Transverse colon (tissue), 4 donors: ENCODE measurements at regions not wholly inside any gene's neighbourhood (a gene's known extent, or its start where the extent isn't known, plus 50 kb on each side); places are given as distances from the start of the nearest gene placed in this dataset.

Experiments
- DNase-seq: peaks from one replicate; pipeline ENCODE4 v3.0.0-alpha.2; 2019
- H3K27ac ChIP-seq, 4 donors: fragments of 200-600 bp; sonication (generic); 2 replicates each; pipeline ENCODE4 v1.5.1; 2016 to 2018; ENCODE audit warnings: inconsistent platforms in 4 of 4
- H3K27me3 ChIP-seq: fragments of 200-600 bp; sonication (generic); 2 replicates; pipeline ENCODE4 v1.5.1; 2017; ENCODE audit warnings: inconsistent platforms
- H3K36me3 ChIP-seq, 4 donors: fragments of 200-600 bp; sonication (generic); 2 replicates each; pipeline ENCODE4 v1.5.1; 2017 to 2019; ENCODE audit warnings: inconsistent platforms in 4 of 4
- H3K4me1 ChIP-seq, 4 donors: fragments of 200-600 bp; sonication (generic); 2 replicates each; pipeline ENCODE4 v1.5.1; 2017 to 2020; ENCODE audit warnings: inconsistent platforms in 4 of 4
- H3K4me3 ChIP-seq, 4 donors: fragments of 200-600 bp; sonication (generic); 1 replicate in 1 of 4; 2 replicates in 3 of 4; pipeline versions ENCODE4 v1.5.1 to v1.6.1; 2017 to 2019; ENCODE audit warnings: inconsistent platforms in 4 of 4
- H3K9me3 ChIP-seq, 2 donors: fragments of 200-600 bp; sonication (generic); 2 replicates each; pipeline ENCODE4 v1.5.1; 2017 to 2019; ENCODE audit warnings: inconsistent platforms in 2 of 2
- EP300 ChIP-seq: sonication (generic); formaldehyde crosslinking; IDR thresholded peaks from one replicate; pipeline ENCODE4 v1.6.1; 2017; ENCODE audit warnings: antibody characterized with exemption, low read depth
- POLR2A ChIP-seq: fragments of 450-650 bp; IDR thresholded peaks from one replicate; pipeline ENCODE4 v1.6.1; 2016; ENCODE audit warnings: antibody characterized with exemption, mild to moderate bottlenecking, moderate library complexity
- POLR2AphosphoS5 ChIP-seq, 3 donors: sonication (generic); formaldehyde crosslinking; IDR thresholded peaks; one replicate each; pipeline ENCODE4 v1.6.1; 2016; ENCODE audit warnings: antibody characterized with exemption in 3 of 3
- WGBS, 2 donors: methylation state at CpG; one replicate each; pipeline ENCODE4 v1.1.5; 2018; ENCODE audit warnings: low coverage in 1 of 2; 5-methylcytosine and 5-hydroxymethylcytosine counted together
- in situ Hi-C, 4 donors: fragments of 200-750 bp; cut with MboI; loops; one replicate each; pipeline versions ENCODE4 v1.15.0 to v1.15.1; 2017; ENCODE audit warnings: low sequenced_read_pairs in 3 of 4, low pct_ligation_motif_present in 1 of 4, low pct_unique_long_range_greater_than_20kb in 1 of 4
- intact Hi-C: fragments of 100-400 bp; cut with DNase I; formaldehyde crosslinking; loops from one replicate; pipeline ENCODE4 v1.15.1; 2023; ENCODE audit warnings: low total_unique reads
- TF ChIP-seq, protein P1 (sequence below), 5 experiments: fragments of 200-600 bp in 3 of 5; fragments of 450-650 bp in 2 of 5; sonication (generic) in 3 of 5; IDR thresholded peaks; 1 replicate in 2 of 5; 2 replicates in 3 of 5; pipeline ENCODE4 v1.5.1; 2016 to 2017; ENCODE audit warnings: antibody characterized with exemption in 5 of 5, inconsistent platforms in 3 of 5, mild to moderate bottlenecking in 2 of 5, moderate library complexity in 1 of 5

DNA sequence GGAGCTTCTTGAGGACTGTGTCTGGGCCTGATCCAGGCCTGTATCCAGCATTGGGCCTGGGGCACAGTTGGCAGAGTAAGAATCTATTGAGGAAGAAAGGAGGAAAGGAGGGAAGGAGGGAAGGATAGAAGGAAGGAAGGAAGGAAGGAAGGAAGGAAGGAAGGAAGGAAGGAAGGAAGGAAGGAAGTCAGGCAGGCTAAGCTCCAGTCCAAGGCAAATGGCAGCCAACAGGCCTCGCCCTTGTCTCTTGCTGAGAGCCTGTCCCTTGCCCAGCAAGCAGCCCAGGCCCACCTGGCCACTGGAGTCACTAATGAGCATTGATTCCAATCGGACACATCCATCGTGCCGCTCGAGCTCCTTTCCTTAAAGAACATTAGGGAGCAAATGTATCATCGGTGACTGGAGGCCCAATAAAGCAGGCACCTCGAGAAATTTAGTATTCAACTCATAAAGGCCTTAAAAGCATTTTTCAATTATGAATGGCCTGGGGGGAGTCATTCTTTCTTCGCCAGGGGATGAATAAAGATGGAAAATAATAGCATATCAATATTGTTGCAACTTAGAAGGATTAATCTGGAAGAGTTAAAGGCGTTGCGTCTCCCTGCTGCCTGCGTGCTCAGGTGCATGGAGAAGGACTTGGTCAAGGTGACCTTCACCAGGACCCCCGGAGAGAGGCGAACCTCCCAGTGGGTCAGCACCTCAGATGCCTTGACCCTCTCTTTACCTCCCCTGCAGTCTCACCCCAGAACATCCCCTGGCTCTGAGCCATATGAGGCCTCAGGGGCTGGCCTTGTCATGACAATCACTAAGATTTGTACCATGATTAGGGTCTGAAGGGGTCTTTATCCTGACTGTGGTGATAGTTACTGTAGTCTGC, 144.5 kb upstream of the RUNX3 start:
- no peak for DNase-seq

DNA sequence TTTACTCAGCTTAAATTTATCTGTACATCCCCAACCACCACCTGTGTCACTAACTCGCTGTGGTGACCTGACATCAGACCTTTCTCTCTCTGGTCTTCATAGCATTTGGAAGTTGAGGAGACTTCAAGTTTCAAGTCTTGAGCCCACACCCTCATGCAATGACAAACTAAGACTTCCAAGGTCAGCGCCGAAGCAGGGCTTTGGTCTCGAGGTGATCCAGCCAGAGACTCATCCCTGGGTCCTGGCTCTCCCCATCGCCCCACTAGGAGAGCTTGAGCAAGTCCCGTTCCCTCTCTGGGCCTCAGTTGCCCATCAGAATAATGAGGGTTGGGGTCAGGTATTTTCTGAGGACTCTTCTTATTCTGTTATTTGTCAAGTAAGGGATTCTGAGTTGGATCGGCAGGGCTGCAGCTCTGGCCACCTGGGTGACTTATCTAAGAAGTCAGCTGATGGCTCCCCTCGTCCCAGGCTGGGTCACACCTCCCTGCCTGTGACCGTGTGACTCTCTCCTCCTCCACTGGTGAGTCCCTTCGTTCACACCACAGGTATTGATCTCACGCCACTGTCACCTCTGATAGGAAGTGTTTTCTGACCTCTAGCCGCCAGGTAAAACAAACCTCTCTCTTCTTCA, 143.7 kb upstream of the RUNX3 start:
- 86 to 90% methylated on average over 3 to 12 of the region's 12 CpGs for WGBS, 2 donors
- TF ChIP-seq POLR2A (no peak), EP300 (no peak), POLR2AphosphoS5 (IDR thresholded peaks at IDR 0.05) (no peak)
- TF ChIP-seq, protein P1, sequence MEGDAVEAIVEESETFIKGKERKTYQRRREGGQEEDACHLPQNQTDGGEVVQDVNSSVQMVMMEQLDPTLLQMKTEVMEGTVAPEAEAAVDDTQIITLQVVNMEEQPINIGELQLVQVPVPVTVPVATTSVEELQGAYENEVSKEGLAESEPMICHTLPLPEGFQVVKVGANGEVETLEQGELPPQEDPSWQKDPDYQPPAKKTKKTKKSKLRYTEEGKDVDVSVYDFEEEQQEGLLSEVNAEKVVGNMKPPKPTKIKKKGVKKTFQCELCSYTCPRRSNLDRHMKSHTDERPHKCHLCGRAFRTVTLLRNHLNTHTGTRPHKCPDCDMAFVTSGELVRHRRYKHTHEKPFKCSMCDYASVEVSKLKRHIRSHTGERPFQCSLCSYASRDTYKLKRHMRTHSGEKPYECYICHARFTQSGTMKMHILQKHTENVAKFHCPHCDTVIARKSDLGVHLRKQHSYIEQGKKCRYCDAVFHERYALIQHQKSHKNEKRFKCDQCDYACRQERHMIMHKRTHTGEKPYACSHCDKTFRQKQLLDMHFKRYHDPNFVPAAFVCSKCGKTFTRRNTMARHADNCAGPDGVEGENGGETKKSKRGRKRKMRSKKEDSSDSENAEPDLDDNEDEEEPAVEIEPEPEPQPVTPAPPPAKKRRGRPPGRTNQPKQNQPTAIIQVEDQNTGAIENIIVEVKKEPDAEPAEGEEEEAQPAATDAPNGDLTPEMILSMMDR (IDR thresholded peaks at IDR 0.05) = no peak
- H3K36me3 ChIP-seq = no peaks in the 10 kb centered on the region
- no peaks in the 10 kb centered on the region for H3K27me3 ChIP-seq
- no peak overlapping the region for H3K27ac ChIP-seq
- in situ Hi-C loops (no loop called here), intact Hi-C loops (no loop called here)
- no peaks in the 10 kb centered on the region for H3K9me3 ChIP-seq
- H3K4me1 ChIP-seq = no peaks in the 10 kb centered on the region
- H3K4me3 ChIP-seq = no peak overlapping the region
- DNase-seq = no peak

More for the DNA sequence above, 144.5 kb upstream of the RUNX3 start:
- H3K4me3 ChIP-seq = no peak overlapping the region
- no peaks in the 10 kb centered on the region for H3K27me3 ChIP-seq
- H3K36me3 ChIP-seq = no peaks in the 10 kb centered on the region
- in situ Hi-C loops (no loop called here), intact Hi-C loops (no loop called here)
- no peaks in the 10 kb centered on the region for H3K9me3 ChIP-seq
- 87% methylated on average over 4 to 13 of the region's 13 CpGs for WGBS, 2 donors
- TF ChIP-seq POLR2A (no peak), POLR2AphosphoS5 (IDR thresholded peaks at IDR 0.05) (no peak), EP300 (no peak)
- H3K27ac ChIP-seq = no peak overlapping the region
- no peaks in the 10 kb centered on the region for H3K4me1 ChIP-seq

DNA sequence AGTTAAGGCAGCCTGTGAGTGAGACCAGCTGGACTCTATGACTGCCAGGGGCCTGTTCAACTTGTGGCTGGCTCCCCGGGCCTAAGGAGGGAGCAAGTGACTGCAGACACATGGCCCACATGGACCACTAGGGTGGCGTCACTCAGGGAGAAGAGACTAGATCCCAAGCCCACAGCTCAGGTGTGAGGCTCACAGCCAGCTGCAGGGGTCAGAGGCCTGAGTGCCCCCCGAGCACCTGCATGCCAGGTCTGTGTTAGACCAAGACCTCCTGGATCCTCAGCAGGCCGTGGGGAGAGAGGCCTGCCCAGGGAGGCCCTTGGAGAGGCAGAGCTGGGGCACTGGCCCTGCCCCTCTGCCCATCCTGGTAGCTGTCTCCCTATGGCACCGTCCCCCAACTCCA, 142.4 kb upstream of the RUNX3 start:
- H3K27ac ChIP-seq = no peak overlapping the region
- no peaks in the 10 kb centered on the region for H3K9me3 ChIP-seq
- no peak for DNase-seq
- H3K4me3 ChIP-seq = no peak overlapping the region
- intact Hi-C loops = no loop called here
- TF ChIP-seq POLR2A (no peak), POLR2AphosphoS5 (IDR thresholded peaks at IDR 0.05) (no peak), EP300 (no peak)
- TF ChIP-seq, protein P1 (IDR thresholded peaks at IDR 0.05) = no peak
- H3K4me1 ChIP-seq = no peaks in the 10 kb centered on the region
- WGBS, 2 donors = 78% methylated on average over 4 of the region's 5 CpGs; no CpG with 5 or more reads in 1 of the 2 donors
- no peaks in the 10 kb centered on the region for H3K36me3 ChIP-seq
- no peaks in the 10 kb centered on the region for H3K27me3 ChIP-seq
- in situ Hi-C loops = no loop called here

DNA sequence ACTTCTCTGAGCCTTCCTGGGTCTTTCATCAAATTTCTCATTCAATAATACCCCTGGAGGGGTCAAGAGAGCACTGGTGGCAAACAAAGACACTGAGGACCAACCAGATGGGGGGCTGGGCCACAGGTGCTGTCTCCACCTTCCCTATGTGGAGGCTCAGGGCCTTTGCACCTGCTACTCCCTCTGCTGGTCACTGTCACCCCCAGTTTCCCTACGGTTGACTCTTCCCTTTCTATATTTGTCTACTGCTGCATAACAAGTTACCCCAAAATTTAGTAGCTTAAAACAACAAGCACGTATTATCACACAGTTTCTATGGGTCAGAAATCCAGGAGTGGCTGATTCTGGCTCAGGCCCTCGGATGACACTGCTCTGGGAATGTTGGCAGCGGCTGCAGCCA, 138.8 kb upstream of the RUNX3 start:
- TF ChIP-seq, protein P1 (IDR thresholded peaks at IDR 0.05) = no peak
- TF ChIP-seq POLR2AphosphoS5 (IDR thresholded peaks at IDR 0.05) = no peak
- TF ChIP-seq EP300 = no peak
- 79 to 89% methylated on average over 3 of the region's 4 CpGs for WGBS, 2 donors
- no peaks in the 10 kb centered on the region for H3K9me3 ChIP-seq
- H3K27me3 ChIP-seq = no peaks in the 10 kb centered on the region
- intact Hi-C loops (no loop called here), in situ Hi-C loops (no loop called here)
- DNase-seq = no peak
- no peak overlapping the region for H3K27ac ChIP-seq
- no peaks in the 10 kb centered on the region for H3K36me3 ChIP-seq
- H3K4me3 ChIP-seq = no peak overlapping the region
- peaks cover 0 to 8% (median 0%) of the 10 kb centered on the region in 4 donors for H3K4me1 ChIP-seq
